ENCODE measurements at regions not wholly inside any gene's neighbourhood (a gene's known extent, or its start where the extent isn't known, plus 50 kb on each side); places are given as distances from the start of the nearest gene placed in this dataset.

DNA sequence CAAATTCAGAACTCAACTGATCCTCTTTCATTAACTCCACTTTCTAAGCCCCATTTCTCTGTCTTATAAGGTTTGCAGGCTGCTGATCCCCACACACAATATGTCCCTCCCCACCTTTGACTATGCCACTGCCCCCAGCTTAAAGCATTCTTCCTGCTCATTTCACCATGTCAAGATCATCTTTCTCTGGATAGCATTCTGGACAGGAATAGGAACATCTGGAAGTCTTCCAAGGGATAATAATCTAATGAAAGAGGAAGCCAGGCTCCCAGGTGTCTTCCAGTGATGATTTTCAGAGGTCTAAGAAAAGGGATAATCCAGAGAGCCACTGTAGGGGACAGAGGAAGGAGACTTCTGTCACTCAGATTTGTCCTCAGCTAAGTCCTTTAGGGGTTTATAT, 54.6 kb upstream of the GALNT15 start:
- DNase-seq: no peak

DNA sequence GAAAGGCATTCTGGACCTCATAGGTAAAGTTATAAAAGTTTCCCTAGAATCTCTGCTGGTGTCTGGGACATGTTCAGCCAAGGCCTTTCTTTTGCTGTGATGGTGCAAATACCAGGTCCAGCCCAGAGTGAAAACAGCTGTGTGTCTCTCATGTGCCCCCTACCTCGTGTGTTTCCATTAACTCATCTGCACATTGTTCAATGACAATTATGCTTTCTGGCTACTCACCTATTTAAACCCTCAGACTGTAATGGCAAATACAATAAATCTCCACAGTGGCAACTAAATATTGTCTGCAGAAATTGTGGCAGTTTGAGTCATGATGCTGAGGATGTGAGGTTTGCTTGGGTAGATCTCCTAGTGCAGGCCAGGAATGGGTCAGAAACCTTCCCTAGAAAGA, 53.1 kb upstream of the GALNT15 start:
- DNase-seq: no peak

DNA sequence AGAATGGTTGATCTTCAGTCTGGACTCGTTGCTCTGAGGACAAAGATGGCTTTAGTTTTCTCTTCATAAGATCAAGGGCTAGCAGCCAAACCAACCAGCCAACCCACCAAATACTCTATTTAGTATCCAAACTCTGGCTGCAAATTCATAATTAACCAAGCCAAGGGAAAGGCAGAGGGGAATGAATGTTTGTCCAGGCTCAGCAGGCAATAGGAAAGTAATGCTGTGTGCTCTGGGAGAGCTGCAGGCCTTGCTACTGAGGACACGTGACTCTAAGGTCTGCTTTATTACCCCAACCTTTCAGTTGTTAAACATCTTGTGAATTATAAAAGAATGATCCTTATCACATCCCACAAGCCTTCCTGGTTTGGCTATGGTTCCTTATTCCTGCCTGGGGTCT, 52.3 kb upstream of the GALNT15 start:
- no peak for DNase-seq

DNA sequence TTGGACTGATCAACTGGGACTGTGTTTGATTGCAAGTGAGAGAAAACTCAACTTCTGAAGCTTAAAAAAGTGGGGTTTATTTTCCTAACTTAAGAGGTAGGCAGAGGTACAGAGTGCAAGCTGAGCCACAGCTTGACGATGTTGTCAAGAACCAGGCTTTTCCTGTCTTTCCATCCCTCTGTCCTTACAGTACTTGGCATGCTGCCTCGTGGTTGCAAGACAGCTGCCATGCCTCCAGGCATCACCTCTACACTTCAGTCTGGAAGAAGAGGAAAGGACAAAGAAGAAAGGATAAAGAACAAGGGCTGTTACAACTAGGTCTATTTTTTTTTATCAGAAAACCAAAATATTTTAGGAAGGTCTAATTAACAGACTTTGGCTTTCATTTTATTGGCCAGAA, 51.8 kb upstream of the GALNT15 start:
- no peak for DNase-seq

DNA sequence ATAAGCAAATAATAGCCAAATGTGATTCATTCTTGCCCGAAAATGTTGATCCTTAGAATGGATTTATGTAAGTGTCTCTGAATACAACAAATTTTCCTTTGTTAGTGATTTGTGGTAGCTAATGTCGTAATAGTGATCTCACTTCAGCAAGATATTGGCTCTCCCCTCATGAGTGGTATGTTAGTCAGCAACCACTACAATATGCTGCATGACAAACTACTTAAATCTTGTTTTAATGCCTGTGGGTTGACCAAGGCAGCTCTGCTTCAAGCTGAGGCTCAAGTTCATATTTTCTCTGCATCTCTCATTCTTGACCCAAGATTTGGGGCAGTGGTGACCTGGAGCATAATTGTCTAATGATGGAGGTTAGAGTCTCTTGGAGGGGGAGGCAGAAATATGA, 49.8 kb upstream of the GALNT15 start:
- DNase-seq: no peak
